ENCODE measurements at regions not wholly inside any gene's neighbourhood (a gene's known extent, or its start where the extent isn't known, plus 50 kb on each side); places are given as distances from the start of the nearest gene placed in this dataset.

DNA sequence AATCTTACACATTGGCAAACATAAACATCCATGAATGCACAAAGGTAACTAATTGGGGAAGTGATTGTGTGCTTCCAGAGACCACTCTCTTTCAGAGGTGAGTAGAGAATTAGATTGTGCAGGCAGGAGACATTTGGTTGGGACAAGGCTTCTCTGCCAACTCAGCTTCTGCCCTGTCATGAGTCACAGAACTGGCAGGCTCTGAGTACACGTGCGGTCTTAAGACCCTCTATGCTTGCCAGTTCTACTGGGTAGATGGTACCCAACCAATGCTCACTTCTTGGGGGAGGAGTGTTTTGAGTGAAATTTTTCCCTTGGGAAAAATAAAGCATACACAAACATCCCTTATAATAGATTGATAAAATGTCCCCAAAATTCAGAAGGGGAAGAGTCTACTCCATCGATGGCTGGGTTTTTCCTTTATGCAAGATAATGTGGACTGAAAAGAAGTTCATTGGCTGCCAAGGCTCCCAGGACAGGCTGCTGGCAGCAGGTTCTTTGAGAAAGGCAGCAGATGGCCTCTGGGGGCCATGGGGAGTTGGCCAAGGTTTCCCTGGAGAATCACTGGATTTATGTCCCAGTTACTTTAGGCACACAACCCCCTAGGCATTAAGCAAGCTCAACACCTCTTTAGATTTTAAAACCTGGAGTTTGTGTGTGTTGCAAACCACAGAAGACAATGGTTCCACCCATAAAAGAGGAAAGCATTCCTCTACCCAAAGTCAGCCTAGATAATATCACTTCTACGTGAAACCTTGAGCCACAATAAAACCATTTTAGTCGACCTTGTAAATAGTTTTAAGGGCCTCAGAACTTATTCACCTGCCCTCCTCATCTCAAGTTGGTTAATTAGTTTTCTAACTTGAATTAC lies 417.0 kb downstream of the TXNL1 start:
- DNase-seq: no peak

GRCh38 chr18:56217406-56217805 lies 421.0 kb downstream of the TXNL1 start:
- no peak for DNase-seq

DNA sequence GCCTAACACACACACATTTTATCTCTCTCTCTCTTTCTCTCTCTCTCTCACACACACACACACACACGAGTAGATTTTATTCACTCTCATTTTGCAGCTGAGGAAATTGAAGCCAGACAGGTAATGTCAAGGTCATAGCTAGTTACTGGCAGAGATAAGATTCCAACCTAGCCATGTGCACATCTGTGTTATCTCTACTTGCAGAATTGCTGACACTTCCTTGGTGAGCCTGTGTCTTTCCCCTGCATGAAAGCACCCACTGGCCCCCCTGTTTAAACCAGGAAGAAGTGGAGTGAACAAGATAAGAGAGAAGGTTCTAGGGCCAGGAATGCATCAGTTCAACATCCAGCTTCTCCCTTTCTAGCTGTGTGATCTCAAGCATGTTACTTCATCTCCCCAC lies 423.7 kb downstream of the TXNL1 start:
- no peak for DNase-seq

DNA sequence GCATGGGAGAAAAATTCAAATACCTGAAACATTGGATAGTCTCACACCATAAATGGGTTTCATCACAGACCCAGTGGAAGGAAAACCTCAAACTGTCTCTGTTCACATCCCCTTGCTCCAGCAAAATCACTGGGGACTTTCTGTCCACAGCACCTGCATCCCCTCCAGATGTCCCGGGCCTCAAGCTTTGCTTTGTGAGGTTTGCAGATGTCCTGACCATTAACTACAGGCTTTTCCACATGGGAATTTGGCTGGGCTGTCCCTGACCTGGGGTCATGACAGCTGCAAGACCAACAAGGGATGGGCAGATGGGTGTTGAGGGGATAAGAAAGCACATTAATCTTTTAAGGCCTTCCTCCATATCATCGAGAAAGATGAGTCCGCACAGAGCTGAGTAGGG lies 427.9 kb downstream of the TXNL1 start:
- DNase-seq: no peak

- DNase-seq: no peak
Measured at GRCh38 chr18:56207989-56208388, 430.4 kb downstream of the TXNL1 start.

DNA sequence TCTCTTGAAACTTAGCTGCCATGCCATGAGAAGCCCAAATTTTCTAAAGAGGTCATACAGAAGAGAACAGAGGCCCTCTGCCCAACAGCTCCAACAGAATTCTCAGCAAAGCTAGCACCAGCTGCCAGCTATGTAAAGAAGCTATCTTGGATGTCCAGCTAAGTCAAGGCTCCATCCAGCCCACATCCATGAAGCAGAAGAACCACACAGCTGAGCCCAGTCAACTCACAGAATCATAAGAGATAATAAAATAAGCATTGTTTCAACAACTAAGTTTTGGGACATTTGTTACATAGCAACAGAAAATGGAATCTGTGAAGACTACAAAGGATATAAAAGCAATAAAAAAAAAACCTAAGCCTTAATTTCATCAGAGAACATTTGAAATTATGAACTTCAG lies 434.3 kb downstream of the TXNL1 start:
- no peak for DNase-seq

- DNase-seq: no peak
Measured at GRCh38 chr18:56202678-56203077, 435.7 kb downstream of the TXNL1 start.

GRCh38 chr18:56200381-56200911 lies 437.9 kb downstream of the TXNL1 start:
- no peak for DNase-seq

GRCh38 chr18:56199580-56200330 lies 438.6 kb downstream of the TXNL1 start:
- no peak for DNase-seq

GRCh38 chr18:56197241-56197859 lies 441.0 kb downstream of the TXNL1 start:
- no peak for DNase-seq

- DNase-seq: no peak
Measured at GRCh38 chr18:56196495-56197225, 441.7 kb downstream of the TXNL1 start.

DNA sequence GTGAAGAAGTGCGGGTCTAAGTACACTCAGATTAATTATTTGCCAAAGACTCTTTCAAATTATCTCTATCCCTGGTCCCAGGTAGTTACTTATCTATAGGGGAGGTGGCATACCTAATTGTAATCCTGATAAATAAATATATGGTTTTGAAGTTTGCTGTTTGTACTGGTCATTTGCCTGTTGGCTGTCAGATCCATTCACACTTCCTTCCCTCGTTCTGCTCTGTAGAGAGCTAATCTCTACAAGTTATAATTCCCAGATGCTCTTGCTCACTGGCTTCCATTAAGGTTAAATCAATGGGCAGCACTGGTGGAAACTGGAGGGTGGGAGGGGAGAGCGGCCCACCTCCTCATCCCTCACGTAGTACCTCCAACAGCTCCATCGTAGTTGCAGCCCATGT lies 447.1 kb downstream of the TXNL1 start:
- no peak for DNase-seq

DNA sequence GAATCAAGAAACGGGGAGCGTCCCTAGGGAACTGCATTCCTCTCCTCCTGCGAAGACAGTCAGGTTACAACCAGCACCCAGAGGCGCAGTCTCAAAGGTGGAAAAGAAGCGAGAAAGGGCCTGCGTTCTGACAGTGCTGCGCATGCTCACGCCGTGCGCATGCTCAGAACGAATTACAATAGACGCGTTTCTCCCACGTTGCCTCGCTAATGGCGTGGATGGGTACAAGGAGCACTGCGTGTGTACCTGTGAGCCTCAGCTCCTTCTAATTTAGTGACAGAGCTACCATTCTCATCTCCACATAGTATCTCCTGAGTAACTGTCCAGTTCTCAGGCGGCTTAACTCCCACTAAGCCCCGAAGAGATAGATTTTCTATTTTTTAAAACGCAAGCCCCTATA lies 448.8 kb downstream of the TXNL1 start:
- no peak for DNase-seq

GRCh38 chr18:56188529-56189275 lies 449.7 kb downstream of the TXNL1 start:
- no peak for DNase-seq

DNA sequence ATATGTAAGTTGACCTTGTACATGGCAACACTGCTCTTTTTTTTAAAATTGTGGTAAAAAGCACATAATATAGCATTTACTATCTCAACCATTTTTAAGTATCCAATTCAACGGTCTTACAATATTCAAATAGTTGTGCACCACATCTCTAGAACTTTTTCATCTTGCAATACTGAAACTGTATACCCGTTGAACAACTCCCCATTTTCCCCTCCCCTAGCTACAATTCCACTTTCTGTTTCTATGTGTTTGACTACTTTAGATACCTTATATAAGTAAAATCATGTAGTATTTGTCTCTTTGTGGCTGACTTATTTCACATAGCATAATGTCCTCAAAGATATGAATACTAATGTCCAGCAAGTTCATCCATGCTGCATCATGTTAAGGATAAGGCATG lies 452.1 kb downstream of the TXNL1 start:
- no peak for DNase-seq

DNA sequence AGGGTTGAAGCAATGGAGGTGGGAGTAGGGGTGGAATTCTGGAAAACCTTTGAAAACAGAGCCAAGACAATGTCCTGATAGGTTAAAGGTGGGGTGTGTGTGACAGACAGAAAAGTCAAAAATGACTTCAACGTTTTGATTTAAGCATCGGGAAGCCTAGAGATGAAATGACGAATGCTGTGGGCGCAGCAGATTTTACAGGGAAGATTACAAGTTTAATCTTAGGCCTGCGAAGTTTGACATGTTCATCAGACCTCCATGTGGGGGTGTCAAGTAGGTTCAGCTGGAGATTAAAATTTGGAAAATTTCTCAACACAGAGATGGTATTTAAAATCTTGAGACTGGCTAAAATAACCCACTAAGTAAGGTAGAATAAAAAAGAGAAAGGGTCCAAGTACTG lies 453.3 kb downstream of the TXNL1 start:
- no peak for DNase-seq

DNA sequence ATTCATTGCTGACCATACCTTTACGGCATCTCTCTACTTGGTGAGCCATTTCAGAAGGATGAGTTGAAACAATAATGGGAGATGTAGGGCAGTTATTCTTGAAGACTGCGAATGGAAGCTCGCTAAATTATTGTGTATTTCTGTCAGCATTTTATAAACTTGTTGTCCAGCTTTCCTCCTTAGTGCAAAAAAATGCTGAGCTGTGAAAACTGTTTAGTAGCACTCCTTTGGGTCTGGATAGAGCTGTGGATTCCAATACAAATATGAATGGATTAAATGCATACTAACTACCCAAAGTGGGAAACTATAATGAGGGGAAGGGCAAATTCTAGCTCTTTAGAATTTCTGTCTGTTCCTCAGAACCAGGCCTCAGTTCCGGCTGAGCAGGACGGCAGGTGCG lies 461.6 kb downstream of the TXNL1 start:
- no peak for DNase-seq

- no peak for DNase-seq
Measured at GRCh38 chr18:56175330-56176001, 462.9 kb downstream of the TXNL1 start.

DNA sequence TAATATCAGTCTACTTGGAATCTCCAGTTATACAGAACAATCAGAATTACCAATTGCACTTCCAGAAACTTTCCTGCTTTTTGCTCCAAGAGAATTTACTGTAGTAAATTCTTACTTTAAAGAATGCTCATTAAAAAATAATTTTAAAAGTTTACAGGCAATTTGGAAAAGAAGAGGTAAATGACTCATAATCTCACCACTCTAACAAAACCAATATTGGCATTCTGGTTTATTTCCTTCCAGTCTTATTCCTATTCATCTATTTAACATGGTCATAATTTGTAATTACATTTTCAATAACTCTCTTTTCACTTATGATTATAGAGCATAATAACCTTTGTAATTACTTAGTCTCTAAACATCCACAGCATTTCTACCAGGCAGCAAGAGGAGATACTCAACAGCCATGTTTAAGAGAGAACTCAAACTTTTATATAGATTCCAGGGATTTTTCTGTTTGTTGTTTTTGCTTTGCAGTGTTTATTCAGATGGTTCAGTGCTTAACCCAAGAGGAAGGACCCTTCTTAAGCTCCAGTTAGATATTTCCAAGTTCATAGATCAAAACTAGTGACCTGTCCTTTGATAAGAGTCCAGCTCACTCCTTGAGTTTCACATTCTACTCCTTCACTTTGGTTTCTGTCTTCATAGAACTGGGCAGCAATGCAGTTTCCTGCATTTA lies 464.7 kb downstream of the TXNL1 start:
- no peak for DNase-seq

- DNase-seq: no peak
Measured at GRCh38 chr18:56172527-56172926, 465.9 kb downstream of the TXNL1 start.
